ENCODE measurements at regions not wholly inside any gene's neighbourhood (a gene's known extent, or its start where the extent isn't known, plus 50 kb on each side); places are given as distances from the start of the nearest gene placed in this dataset.

DNA sequence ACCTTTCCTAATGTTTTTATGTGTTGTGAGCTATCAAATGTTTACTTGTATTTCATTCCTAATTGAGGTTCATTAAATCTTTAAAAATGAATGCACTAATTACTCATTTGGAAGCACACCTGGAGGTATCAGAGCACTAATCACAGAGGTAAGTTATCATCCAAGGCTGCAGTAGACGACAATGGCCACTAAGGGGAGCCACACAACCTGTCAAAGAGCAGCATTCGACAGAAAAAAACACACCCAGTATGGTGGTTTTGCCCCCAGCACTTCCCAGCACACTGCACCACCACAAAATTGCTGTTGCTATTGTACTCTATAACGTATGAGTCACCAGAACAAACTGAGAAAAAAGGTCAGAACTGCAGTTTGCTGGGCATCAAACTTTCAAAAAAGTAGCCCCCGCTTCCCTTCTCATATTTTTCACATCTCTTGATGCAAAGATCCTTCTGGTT is 205.9 kb upstream of the IGF1R start:
- H3K36me3 ChIP-seq, result no peaks in the 10 kb centered on the region
- no peaks in the 10 kb centered on the region for H3K4me1 ChIP-seq
- TF ChIP-seq, protein P1, sequence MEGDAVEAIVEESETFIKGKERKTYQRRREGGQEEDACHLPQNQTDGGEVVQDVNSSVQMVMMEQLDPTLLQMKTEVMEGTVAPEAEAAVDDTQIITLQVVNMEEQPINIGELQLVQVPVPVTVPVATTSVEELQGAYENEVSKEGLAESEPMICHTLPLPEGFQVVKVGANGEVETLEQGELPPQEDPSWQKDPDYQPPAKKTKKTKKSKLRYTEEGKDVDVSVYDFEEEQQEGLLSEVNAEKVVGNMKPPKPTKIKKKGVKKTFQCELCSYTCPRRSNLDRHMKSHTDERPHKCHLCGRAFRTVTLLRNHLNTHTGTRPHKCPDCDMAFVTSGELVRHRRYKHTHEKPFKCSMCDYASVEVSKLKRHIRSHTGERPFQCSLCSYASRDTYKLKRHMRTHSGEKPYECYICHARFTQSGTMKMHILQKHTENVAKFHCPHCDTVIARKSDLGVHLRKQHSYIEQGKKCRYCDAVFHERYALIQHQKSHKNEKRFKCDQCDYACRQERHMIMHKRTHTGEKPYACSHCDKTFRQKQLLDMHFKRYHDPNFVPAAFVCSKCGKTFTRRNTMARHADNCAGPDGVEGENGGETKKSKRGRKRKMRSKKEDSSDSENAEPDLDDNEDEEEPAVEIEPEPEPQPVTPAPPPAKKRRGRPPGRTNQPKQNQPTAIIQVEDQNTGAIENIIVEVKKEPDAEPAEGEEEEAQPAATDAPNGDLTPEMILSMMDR (IDR thresholded peaks at IDR 0.05), result peak; percentile 68 to 90 (median 79)
- intact Hi-C loops (cut with DNase I), result loop anchor here (2.0 kb wide), 2 partner anchors 204 to 634 kb away; no protein-coding TSS in a partner anchor
- H3K9me3 ChIP-seq, result no peaks in the 10 kb centered on the region
- peak in 1 of 2 donors; percentile 79 for DNase-seq (ENCODE audit: low spot score in 2 of 2)
- no peaks in the 10 kb centered on the region for H3K27me3 ChIP-seq
- no peak overlapping the region for H3K4me3 ChIP-seq
- H3K27ac ChIP-seq, result no peak overlapping the region

DNA sequence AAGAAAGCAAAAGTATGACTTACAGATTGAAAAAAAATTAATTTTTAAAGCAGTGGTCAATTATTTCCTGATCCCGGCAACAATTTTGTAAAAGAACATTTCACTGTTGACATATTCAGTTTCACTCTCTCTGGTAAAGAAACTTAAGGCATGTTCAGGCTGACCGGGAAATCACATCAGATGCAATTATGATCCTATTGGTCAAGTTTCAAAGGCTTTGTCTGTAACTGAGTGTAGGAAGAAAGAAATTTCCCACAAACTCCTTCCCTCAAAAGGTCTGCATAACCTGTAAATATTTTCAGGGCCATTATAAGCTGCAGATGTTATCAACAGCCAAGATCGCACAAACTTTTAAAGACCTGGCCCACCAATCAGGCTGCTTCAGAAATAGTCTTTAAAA is 205.4 kb upstream of the IGF1R start:
- Histone ChIP-seq H3K36me3 (no peaks in the 10 kb centered on the region), H3K4me3 (no peak overlapping the region), H3K9me3 (no peaks in the 10 kb centered on the region), H3K27ac (no peak overlapping the region), H3K4me1 (no peaks in the 10 kb centered on the region), H3K27me3 (no peaks in the 10 kb centered on the region)
- intact Hi-C loops (cut with DNase I), result loop anchor here (2.0 kb wide), 2 partner anchors 204 to 634 kb away; no protein-coding TSS in a partner anchor
- TF ChIP-seq, protein P1 (IDR thresholded peaks at IDR 0.05), result no peak
- DNase-seq (ENCODE audit: low spot score in 2 of 2), result no peak

DNA sequence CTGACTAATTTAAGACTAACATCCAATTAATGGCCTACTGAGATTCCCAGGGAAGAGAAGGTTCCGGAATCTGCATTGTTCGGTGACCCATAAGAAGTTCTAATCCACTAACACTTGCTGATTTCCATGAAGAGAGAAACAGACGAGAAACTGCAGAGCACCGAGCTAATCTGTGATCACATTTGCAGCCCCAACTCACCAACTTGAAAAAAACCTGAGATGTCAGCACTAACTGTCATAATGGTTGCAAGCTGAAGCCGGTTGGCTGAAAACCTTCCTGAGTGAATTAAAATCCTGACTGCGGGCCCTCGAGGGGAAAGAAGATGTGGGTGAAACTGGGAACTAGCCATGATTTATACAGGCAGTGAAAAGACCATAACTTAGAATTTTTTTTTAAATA is 204.8 kb upstream of the IGF1R start:
- H3K27me3 ChIP-seq, result no peaks in the 10 kb centered on the region
- no peaks in the 10 kb centered on the region for H3K4me1 ChIP-seq
- H3K27ac ChIP-seq, result no peak overlapping the region
- TF ChIP-seq, protein P1 (IDR thresholded peaks at IDR 0.05), result no peak
- no peak overlapping the region for H3K4me3 ChIP-seq
- intact Hi-C loops (cut with DNase I), result loop anchor here (2.0 kb wide), 2 partner anchors 203 to 633 kb away; no protein-coding TSS in a partner anchor
- no peaks in the 10 kb centered on the region for H3K9me3 ChIP-seq
- no peaks in the 10 kb centered on the region for H3K36me3 ChIP-seq
- no peak for DNase-seq (ENCODE audit: low spot score in 2 of 2)

DNA sequence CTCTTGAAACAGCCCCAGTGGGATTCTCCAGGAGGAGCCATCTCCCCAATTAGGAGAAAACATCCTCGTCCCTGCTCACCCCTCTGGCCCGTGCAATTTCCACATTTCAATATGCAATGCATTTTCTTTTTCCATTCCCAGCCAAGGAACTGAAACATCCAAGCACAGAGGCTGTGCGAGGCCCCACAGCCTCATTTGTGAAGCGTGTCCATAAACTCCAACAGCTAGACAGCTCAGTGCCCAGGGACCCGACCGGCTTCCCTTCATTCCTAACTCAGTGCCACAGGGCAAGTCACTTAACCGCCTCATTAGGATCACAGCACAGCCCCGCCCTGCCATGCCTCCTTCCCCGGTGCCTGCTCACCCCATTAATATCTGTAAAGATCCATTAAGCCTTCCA is 204.2 kb upstream of the IGF1R start:
- H3K9me3 ChIP-seq, result no peaks in the 10 kb centered on the region
- no peak overlapping the region for H3K4me3 ChIP-seq
- no peaks in the 10 kb centered on the region for H3K36me3 ChIP-seq
- no peaks in the 10 kb centered on the region for H3K4me1 ChIP-seq
- H3K27ac ChIP-seq, result no peak overlapping the region
- TF ChIP-seq, protein P1 (IDR thresholded peaks at IDR 0.05), result no peak
- DNase-seq (ENCODE audit: low spot score in 2 of 2), result no peak
- intact Hi-C loops (cut with DNase I), result no loop called here
- no peaks in the 10 kb centered on the region for H3K27me3 ChIP-seq

DNA sequence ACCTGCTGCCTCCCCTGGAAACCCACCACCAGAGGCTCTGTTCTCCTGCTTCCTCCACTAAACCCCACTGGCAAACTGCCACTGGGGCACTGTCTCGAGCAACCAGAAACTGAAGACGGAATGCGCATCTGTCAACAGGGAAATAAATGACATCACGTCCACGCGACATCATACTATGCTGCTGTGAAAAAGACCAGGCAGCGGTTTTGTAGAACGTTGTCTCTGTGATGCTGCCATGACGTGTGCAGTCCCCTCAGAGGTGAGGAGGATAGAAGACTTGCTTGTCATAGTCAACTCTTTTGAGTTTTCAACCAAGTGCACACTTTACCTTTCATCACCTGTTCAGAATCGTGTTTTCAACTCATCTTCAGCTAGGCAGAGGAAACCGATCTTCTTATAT is 203.0 kb upstream of the IGF1R start:
- Histone ChIP-seq H3K4me3 (no peak overlapping the region), H3K9me3 (no peaks in the 10 kb centered on the region), H3K27ac (no peak overlapping the region), H3K4me1 (no peaks in the 10 kb centered on the region), H3K36me3 (no peaks in the 10 kb centered on the region), H3K27me3 (no peaks in the 10 kb centered on the region)
- intact Hi-C loops (cut with DNase I), result no loop called here
- TF ChIP-seq, protein P1 (IDR thresholded peaks at IDR 0.05), result no peak
- DNase-seq (ENCODE audit: low spot score in 2 of 2), result no peak

DNA sequence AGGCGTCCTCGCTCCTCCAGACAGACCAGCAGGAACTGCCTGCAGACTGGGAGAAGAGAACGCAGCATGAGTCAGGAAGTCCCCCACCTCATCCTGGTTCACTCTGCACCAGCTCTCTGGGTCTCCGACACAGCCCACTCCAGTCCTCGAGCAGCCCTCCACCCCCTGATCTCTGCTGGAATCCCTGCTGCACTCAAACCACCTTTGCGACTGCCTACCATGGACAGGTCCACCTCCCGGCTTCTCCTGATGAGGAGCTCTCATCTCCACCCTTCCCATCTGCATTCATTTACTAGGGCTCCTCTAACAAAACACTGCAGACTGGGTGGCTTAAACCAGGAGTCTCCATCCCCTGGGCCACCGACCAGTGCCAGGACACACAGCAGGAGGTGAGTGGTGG is 202.3 kb upstream of the IGF1R start:
- no peaks in the 10 kb centered on the region for H3K9me3 ChIP-seq
- no peak for DNase-seq (ENCODE audit: low spot score in 2 of 2)
- H3K36me3 ChIP-seq, result no peaks in the 10 kb centered on the region
- no peaks in the 10 kb centered on the region for H3K27me3 ChIP-seq
- no peak overlapping the region for H3K27ac ChIP-seq
- TF ChIP-seq, protein P1 (IDR thresholded peaks at IDR 0.05), result no peak
- H3K4me1 ChIP-seq, result no peaks in the 10 kb centered on the region
- H3K4me3 ChIP-seq, result no peak overlapping the region
- intact Hi-C loops (cut with DNase I), result no loop called here

Measured in ascending aorta (tissue), 2 donors.